HG03575 (cell line): ENCODE measurements at regions not wholly inside any gene's neighbourhood (a gene's known extent, or its start where the extent isn't known, plus 50 kb on each side); places are given as distances from the start of the nearest gene placed in this dataset.

Source experiments
- ATAC-seq: cut with Tn5 transposase; IDR thresholded peaks from one replicate; pipeline ENCODE4 v1.9.1; 2021; ENCODE audit not compliant: unreplicated experiment, insufficient number of reproducible peaks, low FRiP score; ENCODE audit errors: extremely low read depth

DNA sequence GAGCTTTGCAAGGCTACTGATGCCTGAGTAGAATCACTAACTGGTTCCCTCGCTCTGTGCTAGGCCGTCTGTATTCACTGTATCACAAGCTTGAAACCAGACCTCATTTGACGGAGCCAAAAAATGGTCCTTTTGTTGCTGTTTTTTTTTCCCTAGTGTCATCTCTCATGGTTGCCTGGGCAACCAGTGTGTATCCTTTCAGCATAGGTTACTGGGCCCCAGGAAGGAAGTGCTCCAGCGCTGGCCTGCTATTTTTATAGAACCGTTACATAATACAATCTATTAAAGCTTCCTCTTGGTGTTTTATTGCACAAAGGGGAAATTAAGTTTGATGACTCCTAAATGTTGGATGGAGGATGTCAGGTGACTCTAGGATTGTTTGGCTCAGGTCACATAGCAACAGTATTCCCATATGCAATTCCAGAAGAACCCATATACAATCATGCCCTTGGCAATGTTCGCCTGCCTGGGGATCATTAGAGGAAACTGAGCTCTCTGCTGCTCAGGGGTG is 220.4 kb downstream of the SPRY1 start:
- ATAC-seq: peak; percentile 54

DNA sequence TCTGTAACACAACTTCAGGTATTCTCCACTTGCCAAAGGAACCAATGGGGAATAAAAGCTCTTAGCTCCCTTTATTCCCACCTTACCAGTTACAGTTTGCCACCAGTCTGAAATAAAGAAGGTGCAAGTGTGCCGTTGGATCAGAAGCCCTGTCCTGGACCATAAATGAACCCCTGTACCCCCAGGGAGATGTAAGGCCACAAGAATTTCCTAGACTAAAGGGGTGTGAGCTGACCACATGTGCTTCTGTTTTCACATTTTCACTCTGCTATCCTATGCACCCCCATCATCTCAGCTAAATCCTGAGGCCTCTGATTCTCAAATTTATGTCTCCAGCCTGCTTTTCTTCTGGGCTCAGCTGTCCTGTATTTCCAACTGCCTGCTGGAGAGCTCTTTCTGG is 221.2 kb downstream of the SPRY1 start:
- no peak for ATAC-seq

DNA sequence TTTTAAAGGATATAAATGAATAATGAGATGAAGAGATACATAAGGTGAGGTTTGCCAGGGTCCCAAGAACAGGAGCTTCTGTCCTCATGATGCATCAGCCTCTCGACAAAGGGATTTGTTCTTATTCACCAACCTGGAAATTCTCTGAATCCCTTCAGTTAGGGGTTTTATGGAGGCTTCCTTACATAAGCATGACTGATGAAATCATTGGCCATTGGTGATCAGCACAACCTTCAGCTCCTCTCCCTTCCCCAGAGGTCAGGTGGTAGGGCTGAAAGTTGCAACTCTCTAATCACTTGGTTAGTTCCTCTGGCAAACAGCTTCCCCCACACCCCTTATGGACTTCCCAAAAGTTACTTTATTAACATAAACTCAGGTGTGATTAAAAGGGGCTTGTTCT is 222.0 kb downstream of the SPRY1 start:
- ATAC-seq: no peak

DNA sequence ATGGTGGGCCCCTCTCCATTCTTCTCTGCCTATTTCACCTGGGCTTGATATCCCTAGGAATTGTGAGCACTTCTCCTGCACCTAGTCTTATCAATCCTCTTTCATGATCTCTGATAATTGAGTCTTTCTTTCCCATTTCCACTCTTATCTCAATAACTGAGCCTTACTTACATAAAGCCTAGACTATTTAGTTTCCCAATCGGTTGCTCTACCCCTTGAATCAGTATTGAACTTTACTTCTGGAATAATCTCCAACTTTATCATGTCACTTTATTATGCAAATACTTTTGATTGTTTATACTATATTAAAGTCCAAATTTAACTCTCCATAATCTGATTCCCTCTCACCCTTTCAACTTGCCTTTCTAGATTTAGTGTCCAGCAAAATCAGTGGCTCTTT is 222.7 kb downstream of the SPRY1 start:
- ATAC-seq: no peak

DNA sequence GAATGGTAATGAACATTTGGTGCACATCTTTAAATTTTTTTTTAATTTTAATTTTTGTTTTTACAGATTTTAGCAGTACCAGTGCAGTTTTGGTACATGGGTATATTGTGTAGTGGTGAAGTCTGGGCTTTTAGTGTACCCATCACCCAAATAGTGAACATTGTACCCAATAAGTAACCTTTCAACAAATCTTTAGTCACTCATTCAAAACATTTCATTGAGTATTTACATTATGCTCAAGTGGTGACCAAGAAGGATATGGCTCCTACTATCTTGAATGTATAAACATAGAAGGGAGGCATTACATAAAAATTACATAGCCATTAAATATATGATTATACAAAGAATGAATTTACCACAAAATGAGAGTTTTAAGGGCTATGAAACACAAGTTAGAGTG is 223.3 kb downstream of the SPRY1 start:
- ATAC-seq: no peak

DNA sequence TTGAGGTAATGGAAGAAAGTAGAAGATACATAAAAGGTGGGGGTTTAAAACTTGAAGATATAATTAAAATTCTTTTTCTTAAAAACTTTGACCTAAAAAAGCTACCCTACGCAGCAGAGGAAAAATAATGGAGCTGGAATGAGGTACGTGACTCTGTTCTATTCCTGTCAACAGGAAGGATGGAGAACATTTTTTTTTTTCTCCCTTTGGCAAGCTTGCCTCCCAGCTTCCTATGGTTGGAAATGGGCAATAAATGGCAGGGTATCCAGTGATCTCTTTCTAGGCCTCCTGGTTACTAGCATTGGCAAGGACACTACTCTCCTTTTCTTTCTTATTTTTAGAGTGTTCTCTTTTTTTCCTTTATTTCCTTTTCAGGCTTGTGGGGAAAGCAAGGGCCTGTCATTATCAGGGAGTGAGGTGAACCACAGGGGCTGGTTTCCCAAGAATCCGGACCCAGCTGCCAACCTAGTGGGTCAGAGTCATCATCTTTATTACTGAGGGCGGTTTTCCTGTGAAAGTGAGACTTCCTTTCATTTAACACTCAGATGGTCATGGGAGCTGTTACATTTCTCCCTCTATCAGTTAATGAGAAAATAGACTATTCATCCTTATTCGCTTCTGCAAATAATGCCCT is 224.6 kb downstream of the SPRY1 start:
- no peak for ATAC-seq

DNA sequence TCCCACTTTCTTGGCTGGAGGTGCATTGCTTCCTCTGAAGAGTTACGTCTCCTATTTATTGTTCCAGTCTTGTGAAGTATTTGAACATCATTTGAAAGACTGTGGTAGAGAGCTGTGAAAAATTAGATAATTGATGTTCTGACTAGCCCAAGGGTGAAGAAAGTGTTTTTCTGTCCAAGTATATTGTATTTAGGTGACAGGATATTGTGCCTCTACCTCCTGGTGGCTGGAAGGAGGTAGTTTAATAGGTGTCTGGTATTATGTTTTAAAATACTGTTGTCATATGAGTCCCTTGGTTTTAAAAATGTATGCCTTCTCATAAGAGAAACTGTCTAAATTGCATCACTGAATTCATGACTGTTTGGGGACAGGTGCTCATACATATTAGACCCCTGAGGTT is 226.0 kb downstream of the SPRY1 start:
- no peak for ATAC-seq

DNA sequence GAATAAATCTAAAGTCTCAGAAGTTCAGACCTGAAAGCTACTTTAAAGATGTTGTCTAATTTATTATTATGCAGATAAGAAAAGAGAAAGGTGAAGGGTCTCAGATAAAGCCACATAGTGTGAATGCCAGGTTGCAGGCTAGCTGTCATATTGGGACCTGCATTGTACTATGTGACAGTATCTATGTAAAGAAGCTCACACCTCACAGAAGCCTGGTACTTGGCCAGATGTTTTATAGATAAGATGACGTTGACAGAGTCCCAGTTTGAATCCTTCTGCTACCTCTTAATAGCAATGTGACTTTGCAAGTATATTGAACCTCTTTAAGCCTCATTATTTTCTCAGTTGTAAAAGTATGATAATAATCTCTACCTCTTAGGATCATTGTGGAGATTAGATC is 227.0 kb downstream of the SPRY1 start:
- ATAC-seq: no peak

DNA sequence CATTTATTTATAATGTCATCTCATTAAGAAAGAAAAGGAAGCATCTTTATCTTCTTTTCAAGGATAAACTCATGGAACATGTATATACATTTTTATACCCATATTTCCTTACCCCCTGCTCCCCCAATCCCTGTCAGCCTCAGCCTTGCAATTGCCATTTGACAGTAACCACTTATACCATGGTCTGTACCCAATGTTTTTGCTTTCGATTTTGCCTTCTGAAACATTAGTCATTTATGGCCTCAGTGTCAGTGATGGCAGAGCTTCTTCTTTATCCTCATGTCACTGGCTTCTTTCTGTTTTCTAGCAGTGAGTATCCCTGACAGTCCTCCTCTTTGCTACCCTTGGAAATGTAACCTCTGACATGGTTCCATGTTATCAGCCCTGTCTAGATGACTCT is 228.4 kb downstream of the SPRY1 start:
- ATAC-seq: no peak

DNA sequence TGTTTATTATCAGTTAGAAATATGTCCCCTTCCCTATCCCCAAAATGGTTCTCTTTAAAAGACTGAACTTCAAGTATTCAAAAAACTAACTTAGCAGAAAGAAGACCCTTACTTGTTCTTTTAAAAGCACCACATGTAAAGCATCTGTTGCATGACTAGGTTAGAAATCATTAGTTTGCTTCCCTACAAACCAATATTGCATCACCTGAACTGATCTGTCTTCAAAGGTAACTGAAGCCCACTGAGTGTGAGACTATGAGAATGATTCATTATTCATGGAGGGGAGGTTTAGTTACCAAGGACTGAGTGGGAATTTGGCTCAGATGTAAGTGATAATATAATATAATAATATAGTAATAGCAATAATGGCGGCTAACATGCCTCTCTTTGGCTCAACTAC is 231.7 kb downstream of the SPRY1 start:
- no peak for ATAC-seq

DNA sequence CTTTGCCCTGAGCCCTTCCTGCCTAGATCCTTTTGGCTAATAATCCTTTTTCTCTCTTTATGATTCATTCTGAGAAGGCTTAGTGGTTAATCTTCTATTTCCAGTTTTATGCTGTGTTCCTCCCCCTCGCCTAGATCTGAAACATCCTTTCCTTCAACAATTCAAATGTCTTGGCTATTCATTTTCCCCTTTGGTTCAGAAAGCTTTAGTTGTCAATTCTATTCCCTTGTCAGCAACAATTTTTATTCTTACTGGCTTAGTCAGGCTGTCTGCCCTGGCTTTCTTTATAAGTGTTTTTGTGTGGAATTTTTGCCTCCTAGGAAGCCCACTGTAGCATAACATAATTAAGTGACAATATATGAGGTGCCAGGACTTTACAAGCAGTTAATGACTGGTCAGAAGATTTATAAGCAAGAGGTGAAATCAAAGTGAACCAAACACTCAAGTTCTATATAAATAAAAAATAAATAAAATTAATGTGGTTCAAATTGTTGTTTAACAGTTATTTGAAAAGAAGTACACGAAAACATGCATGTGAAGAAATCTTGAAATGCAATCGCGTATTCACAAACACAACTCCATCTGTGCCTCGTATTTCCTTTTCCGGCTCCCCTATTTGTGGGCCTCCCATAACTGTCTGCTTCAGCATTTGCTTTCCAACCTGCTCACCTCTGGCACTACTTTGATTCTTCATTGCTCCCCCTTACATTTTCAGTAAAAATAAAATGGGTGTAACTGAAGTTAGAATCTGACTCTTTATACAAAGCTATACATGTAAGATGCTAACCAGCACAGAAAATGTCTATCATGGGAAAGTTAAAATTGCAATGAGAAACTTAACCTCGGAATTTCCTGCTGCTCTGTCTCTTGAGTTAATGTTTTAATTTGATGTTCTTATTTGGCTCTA is 235.4 kb downstream of the SPRY1 start:
- no peak for ATAC-seq

DNA sequence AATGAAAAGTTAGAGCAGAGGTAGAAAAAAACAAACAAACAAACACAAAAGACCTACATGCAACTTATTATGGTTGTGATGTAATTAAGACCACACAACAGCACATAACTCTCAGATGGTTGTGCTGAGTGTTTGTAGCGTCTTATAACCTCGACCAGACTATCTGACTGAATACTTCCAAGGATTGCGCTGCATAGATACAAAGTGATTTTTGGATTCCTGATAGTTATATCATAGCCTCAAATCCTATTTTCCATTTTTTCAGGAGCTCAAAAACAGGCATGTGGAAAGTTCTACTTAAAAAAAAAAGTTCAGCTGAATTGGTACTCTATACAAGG is 236.1 kb downstream of the SPRY1 start:
- ATAC-seq: no peak

DNA sequence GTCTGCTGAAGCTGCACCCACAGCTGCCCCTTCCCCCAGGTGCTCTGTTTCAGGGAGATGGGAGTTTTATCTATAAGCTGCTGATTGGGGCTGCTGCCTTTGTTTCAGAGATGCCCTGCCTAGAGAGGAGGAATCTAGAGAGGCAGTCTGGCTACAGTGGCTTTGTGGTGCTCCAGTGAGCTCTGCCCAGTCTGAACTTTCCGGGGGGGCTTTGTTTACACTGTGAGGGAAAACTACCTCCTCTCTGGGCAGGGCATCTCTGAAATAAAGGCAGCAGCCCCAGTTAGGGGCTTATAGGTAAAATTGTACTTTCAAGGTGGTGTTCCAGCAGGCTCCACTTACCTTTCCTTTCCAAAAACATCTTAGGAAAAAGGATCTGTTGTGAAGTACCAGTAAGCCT is 242.2 kb downstream of the SPRY1 start:
- ATAC-seq: no peak

DNA sequence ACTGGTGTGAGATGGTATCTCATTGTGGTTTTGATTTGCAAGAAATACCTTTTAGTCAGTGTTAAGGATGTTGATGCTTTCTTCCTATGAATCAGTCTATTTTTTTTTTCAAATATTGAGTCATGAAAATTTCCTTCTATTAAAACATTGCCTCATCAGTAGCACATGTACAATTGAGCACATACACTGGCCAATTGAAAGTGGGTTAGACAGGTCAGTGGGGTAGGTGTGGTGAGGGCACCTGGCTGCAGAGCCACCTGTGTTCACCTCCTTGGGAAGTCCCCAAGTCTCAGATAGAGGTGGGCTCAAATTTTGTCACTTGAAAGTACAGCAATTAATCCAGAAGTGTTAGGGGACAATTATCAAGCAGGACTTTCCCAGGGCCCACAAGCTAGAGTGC is 243.7 kb downstream of the SPRY1 start:
- no peak for ATAC-seq

DNA sequence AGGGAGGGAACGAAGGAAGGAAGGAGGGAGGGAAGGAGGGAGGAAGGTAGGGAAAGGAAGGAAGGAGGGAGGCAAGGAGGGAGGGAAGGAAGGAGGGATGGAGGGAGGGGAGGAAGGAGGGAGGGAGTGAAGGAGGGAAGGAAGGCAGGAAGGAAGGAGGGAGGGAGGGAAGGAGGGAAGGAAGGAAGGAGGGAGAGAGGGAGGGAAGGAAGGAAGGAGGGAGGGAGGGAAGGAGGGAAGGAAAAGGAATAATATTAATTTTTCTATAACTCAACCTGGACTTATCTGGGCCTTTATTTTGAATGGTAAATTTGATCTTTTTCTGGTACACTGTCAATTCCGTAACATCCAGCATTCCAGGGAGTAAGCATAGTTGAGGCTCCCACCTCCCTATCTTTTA is 244.2 kb downstream of the SPRY1 start:
- ATAC-seq: no peak

DNA sequence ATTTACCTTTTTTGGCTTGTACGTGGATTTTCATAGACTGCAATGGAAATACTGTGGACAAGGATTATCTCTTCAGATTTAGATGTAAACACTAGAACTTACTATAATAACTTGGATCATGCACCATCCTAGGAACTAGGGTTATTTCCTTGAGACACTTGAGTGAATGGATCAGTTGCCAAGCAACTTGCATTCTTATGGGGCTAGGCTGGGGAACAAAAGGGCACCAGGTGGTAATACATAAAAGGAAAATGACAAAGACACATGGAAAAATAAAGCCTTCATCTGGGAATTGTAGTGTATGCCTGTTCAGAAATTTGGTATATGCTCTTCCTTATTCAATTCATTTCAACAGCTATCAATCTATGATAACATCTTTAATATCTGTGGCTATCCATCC is 247.1 kb downstream of the SPRY1 start:
- no peak for ATAC-seq

DNA sequence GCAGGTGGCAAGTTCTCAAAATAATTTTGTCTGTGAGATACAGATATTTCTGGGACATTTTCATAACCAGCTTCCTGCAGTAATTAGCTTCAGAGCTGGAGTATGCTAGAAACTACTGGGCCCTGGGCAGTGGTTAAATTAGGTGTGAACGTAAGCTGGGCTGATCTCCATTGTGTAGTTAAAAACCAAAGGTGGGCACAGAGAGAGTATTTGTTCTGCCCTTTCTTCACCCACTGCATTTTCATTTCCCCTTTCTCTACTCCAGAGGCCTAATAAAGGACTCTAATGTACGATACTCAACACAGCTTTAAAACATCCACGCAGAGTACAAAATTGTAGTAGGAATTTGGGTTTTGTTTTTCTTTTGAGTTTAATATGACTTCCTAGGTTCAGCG is 252.7 kb downstream of the SPRY1 start:
- peak; percentile 64 for ATAC-seq

DNA sequence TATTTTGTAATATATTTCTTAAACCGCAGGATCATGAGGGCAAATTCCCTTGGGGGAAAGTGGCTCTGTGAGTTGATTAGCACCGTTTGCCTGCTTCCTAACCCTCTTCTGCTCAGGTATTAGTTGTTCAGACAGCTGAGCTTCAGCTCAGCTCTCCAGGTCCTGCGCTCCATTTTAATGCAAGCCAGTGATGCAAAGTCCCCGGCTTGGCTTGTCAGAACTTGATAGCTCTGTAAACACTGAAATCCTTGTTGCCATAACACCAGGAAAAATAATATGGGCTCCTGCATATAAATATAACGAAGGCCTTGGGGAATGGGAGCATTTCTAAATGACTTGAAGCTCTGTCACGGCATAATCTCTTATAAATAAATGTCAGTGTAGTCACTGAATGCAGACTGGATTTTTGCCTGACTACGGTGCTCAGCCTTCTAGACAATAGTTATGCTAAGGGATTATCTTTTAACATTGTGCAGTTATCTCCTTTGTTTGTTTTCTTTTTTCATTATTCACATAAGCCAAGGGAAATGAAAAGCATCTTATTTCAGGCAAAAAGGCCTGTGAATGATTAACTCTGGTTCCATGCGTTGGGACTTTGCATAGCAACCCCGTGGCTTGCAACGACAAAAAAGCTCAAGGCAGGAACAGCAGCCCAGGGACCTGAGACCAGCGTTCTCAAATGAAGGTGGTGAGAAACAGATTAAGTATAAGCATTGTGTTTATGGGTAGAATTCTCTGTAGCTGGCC is 253.2 kb downstream of the SPRY1 start:
- no peak for ATAC-seq

DNA sequence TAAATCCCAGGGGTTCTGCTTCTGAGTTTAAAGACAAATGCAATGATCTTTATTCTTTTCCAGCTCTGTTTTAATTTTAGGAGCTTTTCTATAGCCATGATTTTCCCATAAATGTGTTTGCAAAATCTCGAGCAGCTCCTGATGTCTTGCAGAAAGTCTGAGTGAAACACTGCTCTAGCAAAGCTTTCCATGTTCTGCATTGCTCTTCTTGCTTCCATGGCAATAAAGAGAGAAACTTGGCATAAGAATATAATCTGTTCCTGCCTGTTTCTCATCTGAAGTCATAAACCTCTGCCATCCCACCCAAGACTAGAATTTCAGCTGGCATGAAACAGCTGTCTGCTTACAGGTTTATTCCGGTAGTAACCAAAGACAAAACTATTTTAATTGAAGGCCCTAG is 254.5 kb downstream of the SPRY1 start:
- no peak for ATAC-seq
